Nephron progenitor cell (in vitro differentiated cells): ENCODE measurements at regions not wholly inside any gene's neighbourhood (a gene's known extent, or its start where the extent isn't known, plus 50 kb on each side); places are given as distances from the start of the nearest gene placed in this dataset.

Source experiments
- DNase-seq: peaks from one replicate; pipeline ENCODE4 v3.0.0; 2021
- H3K27ac Mint-ChIP-seq: 2 replicates; pipeline ENCODE4 v1.8.0; 2021; ENCODE audit warnings: mild to moderate bottlenecking, moderate library complexity, mixed read lengths
- H3K27me3 Mint-ChIP-seq: 2 replicates; pipeline ENCODE4 v1.8.0; 2021; ENCODE audit warnings: mild to moderate bottlenecking, low read depth, mixed read lengths; ENCODE audit not compliant: poor library complexity
- H3K36me3 Mint-ChIP-seq: 2 replicates; pipeline ENCODE4 v1.8.0; 2021; ENCODE audit warnings: low read depth, mixed read lengths
- H3K4me1 Mint-ChIP-seq: 2 replicates; pipeline ENCODE4 v1.8.0; 2021; ENCODE audit warnings: mixed read lengths
- H3K4me3 Mint-ChIP-seq: 2 replicates; pipeline ENCODE4 v1.8.0; 2021; ENCODE audit warnings: mild to moderate bottlenecking, moderate library complexity, mixed read lengths
- H3K9me3 Mint-ChIP-seq: 2 replicates; pipeline ENCODE4 v1.8.0; 2021; ENCODE audit warnings: mild to moderate bottlenecking, moderate library complexity, mixed read lengths
- TF ChIP-seq, protein P1 (sequence below): fragments of 200-600 bp; sonication (generic); IDR thresholded peaks from 2 replicates; pipeline ENCODE4 v1.5.0; 2021; ENCODE audit warnings: antibody characterized with exemption

DNA sequence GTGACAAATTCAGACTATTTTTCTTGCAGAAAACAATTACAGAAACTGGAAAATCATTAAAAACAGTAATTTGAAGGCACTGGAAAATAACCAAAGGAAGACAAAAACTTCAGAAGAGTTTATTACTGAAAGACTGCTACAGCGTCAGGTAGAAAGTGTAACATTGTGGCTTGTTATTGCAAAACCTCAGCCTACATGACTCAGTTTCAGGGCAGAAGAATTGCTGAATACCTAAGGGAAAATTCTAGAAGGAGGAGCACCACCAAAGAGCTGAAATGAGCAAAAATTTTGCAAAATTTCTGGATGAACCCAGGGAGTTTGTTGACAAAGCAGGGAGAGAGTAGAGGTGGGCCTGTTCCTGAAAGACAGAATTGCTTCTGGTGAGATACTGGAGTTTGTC is 219.6 kb downstream of the C3orf38 start:
- Mint-ChIP-seq H3K4me3 (no peak overlapping the region), H3K27me3 (no peaks in the 10 kb centered on the region), H3K36me3 (peaks cover 6% of the 10 kb centered on the region), H3K9me3 (peaks cover 23% of the 10 kb centered on the region), H3K27ac (peak overlapping the region; percentile 13), H3K4me1 (peaks cover 14% of the 10 kb centered on the region)
- DNase-seq: no peak
- TF ChIP-seq, protein P1, sequence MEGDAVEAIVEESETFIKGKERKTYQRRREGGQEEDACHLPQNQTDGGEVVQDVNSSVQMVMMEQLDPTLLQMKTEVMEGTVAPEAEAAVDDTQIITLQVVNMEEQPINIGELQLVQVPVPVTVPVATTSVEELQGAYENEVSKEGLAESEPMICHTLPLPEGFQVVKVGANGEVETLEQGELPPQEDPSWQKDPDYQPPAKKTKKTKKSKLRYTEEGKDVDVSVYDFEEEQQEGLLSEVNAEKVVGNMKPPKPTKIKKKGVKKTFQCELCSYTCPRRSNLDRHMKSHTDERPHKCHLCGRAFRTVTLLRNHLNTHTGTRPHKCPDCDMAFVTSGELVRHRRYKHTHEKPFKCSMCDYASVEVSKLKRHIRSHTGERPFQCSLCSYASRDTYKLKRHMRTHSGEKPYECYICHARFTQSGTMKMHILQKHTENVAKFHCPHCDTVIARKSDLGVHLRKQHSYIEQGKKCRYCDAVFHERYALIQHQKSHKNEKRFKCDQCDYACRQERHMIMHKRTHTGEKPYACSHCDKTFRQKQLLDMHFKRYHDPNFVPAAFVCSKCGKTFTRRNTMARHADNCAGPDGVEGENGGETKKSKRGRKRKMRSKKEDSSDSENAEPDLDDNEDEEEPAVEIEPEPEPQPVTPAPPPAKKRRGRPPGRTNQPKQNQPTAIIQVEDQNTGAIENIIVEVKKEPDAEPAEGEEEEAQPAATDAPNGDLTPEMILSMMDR: no peak

- peak overlapping the region; percentile 13 for H3K27ac Mint-ChIP-seq
- TF ChIP-seq, protein P1: no peak
- H3K4me3 Mint-ChIP-seq: no peak overlapping the region
- H3K4me1 Mint-ChIP-seq: peaks cover 14% of the 10 kb centered on the region
- H3K27me3 Mint-ChIP-seq: no peaks in the 10 kb centered on the region
- no peak for DNase-seq
- H3K36me3 Mint-ChIP-seq: peaks cover 6% of the 10 kb centered on the region
- peaks cover 23% of the 10 kb centered on the region for H3K9me3 Mint-ChIP-seq
These were observed 220.0 kb downstream of the C3orf38 start for GRCh38 chr3:88369767-88370166.

- Mint-ChIP-seq H3K4me3 (no peak overlapping the region), H3K9me3 (no peaks in the 10 kb centered on the region), H3K4me1 (no peaks in the 10 kb centered on the region), H3K36me3 (no peaks in the 10 kb centered on the region), H3K27me3 (peaks cover 4% of the 10 kb centered on the region), H3K27ac (no peak overlapping the region)
- TF ChIP-seq, protein P1: no peak
- no peak for DNase-seq
These were observed 235.3 kb downstream of the C3orf38 start for GRCh38 chr3:88385090-88385489.

GRCh38 chr3:88398581-88398980 is 248.8 kb downstream of the C3orf38 start:
- Mint-ChIP-seq H3K9me3 (no peaks in the 10 kb centered on the region), H3K4me3 (no peak overlapping the region), H3K27ac (no peak overlapping the region), H3K36me3 (no peaks in the 10 kb centered on the region), H3K27me3 (no peaks in the 10 kb centered on the region), H3K4me1 (no peaks in the 10 kb centered on the region)
- no peak for DNase-seq
- TF ChIP-seq, protein P1: no peak

DNA sequence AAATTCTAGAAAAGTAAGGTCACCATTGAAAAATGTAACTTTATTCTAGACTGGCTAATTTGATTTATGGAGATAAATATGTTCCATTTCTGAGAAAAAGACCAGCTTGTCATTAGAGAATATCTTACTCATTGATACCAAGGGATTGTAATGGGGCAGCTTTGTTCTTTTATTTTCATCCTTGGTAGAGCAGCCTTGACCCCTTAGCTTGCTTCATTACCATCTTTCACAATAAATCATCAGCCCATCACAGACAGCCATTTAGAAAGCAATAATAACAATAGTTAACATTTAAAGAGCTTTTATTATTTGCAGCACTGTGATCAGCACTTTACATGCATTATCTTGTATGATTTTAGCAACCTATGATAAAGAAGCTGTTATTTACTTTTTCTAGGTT is 253.6 kb downstream of the C3orf38 start:
- TF ChIP-seq, protein P1: no peak
- Mint-ChIP-seq H3K4me3 (no peak overlapping the region), H3K9me3 (no peaks in the 10 kb centered on the region), H3K27me3 (no peaks in the 10 kb centered on the region), H3K27ac (no peak overlapping the region), H3K4me1 (no peaks in the 10 kb centered on the region), H3K36me3 (no peaks in the 10 kb centered on the region)
- no peak for DNase-seq

GRCh38 chr3:88408097-88408496 is 258.3 kb downstream of the C3orf38 start:
- H3K4me3 Mint-ChIP-seq: no peak overlapping the region
- no peaks in the 10 kb centered on the region for H3K27me3 Mint-ChIP-seq
- no peaks in the 10 kb centered on the region for H3K4me1 Mint-ChIP-seq
- H3K9me3 Mint-ChIP-seq: no peaks in the 10 kb centered on the region
- H3K27ac Mint-ChIP-seq: no peak overlapping the region
- TF ChIP-seq, protein P1: no peak
- DNase-seq: no peak
- H3K36me3 Mint-ChIP-seq: no peaks in the 10 kb centered on the region
